Heart left ventricle (tissue), 13 donors: ENCODE measurements at regions not wholly inside any gene's neighbourhood (a gene's known extent, or its start where the extent isn't known, plus 50 kb on each side); places are given as distances from the start of the nearest gene placed in this dataset.

Experiments used
- POLR2A ChIP-seq, 2 donors: fragments of 450-650 bp; IDR thresholded peaks; one replicate each; pipeline ENCODE4 v1.6.1; 2017; ENCODE audit warnings: antibody characterized with exemption in 2 of 2, mild to moderate bottlenecking in 2 of 2, moderate library complexity in 2 of 2
- TF ChIP-seq, protein P1 (sequence below), 12 donors: fragments of 200-600 bp; sonication (generic) in 4 of 12; IDR thresholded peaks; one replicate each; pipeline versions ENCODE4 v1.5.0 to v1.8.0; 2018 to 2022; ENCODE audit warnings: antibody characterized with exemption in 12 of 12, mild to moderate bottlenecking in 5 of 12
- donor health status: ischemic (EF 13 %, LVEDD 7.1; RV severe dilation, severe dysfunction).
- donor health status: DM: no; HTN: yes; CAD: no.
- donor health status: DM: no; HTN: no; CAD: no.
- donor health status: ischemic (EF 25% LVEDD 6.9; RV normal size, moderate dysfunction).
- donor health status: ischemic (EF 25% LVEDD 5.7; RV mildly dilated, moderate dysfunction).
- donor health status: ischemic (EF 35%, LVEDD 5.7; RV mildly dilated, moderate dysfunction).
- donor health status: nonischemic (EF 11% LVEDD 7.7; RV severe dilation, severe dysfunction).
- donor health status: DM: yes; HTN: yes; CAD: no.
- donor health status: PGD.
- donor health status: ischemic (EF 29% LVEDD 5.4; RV normal size, mild dysfunction).
- donor health status: nonischemic (EF 23%, LVEDD 6.1; RV moderate dilation, normal function).

DNA sequence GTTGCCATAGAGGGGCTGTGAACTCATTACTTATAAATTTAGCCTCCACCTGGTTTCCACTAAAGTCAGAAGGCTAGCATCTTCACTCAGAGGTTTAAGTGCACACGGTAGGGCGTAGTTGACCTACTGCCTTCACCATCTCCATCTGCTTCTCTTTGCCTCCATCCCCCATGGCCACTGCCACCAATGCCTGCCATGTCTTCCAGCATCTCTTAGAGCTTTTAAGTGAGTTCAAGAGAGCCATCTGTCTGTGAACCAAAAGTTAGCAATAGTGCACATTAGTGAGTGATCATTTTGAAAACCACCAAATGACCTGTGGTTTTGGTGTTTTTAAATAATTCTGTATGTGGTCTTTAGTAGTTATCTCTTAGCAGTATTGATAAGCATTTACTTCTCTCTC is 102.0 kb downstream of the DMRTA1 start:
- TF ChIP-seq, protein P1, sequence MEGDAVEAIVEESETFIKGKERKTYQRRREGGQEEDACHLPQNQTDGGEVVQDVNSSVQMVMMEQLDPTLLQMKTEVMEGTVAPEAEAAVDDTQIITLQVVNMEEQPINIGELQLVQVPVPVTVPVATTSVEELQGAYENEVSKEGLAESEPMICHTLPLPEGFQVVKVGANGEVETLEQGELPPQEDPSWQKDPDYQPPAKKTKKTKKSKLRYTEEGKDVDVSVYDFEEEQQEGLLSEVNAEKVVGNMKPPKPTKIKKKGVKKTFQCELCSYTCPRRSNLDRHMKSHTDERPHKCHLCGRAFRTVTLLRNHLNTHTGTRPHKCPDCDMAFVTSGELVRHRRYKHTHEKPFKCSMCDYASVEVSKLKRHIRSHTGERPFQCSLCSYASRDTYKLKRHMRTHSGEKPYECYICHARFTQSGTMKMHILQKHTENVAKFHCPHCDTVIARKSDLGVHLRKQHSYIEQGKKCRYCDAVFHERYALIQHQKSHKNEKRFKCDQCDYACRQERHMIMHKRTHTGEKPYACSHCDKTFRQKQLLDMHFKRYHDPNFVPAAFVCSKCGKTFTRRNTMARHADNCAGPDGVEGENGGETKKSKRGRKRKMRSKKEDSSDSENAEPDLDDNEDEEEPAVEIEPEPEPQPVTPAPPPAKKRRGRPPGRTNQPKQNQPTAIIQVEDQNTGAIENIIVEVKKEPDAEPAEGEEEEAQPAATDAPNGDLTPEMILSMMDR (IDR thresholded peaks at IDR 0.05): no peak
- TF ChIP-seq POLR2A (IDR thresholded peaks at IDR 0.05): no peak
